WTC11 (cell line): ENCODE measurements at regions not wholly inside any gene's neighbourhood (a gene's known extent, or its start where the extent isn't known, plus 50 kb on each side); places are given as distances from the start of the nearest gene placed in this dataset.

Experiments used
- ATAC-seq: fragments of 200-7000 bp; cut with Tn5 transposase; 2 replicates; pipeline ENCODE4 v1.10.0; 2021; ENCODE audit warnings: mild to moderate bottlenecking, moderate library complexity
- CTCF ChIA-PET: fragments of 300-600 bp; sonication (Branson Sonifier 250); formaldehyde crosslinking; loops from one replicate; lab custom pipeline; 2021; ENCODE audit warnings: antibody characterized with exemption; lab: Charles Lee
- POLR2A ChIA-PET: fragments of 350-600 bp; sonication (Branson Sonifier 250); formaldehyde crosslinking; loops from one replicate; lab custom pipeline; 2021; ENCODE audit warnings: antibody characterized with exemption; lab: Charles Lee
- DNase-seq: peaks from one replicate; pipeline ENCODE4 v3.0.0; 2021; ENCODE audit warnings: low spot score
- H3K27ac Mint-ChIP-seq: 2 replicates; pipeline ENCODE4 v1.8.0; 2021; ENCODE audit warnings: mixed read lengths
- H3K27me3 Mint-ChIP-seq: 2 replicates; pipeline ENCODE4 v1.8.0; 2021; ENCODE audit warnings: low read depth, mild to moderate bottlenecking, moderate library complexity, mixed read lengths
- H3K36me3 Mint-ChIP-seq: 2 replicates; pipeline ENCODE4 v1.8.0; 2021; ENCODE audit warnings: mixed read lengths
- H3K4me1 Mint-ChIP-seq: 2 replicates; pipeline ENCODE4 v1.8.0; 2022; ENCODE audit warnings: mixed read lengths
- H3K4me3 Mint-ChIP-seq: 2 replicates; pipeline ENCODE4 v1.8.0; 2021; ENCODE audit warnings: mild to moderate bottlenecking, moderate library complexity, mixed read lengths
- H3K9me3 Mint-ChIP-seq: 2 replicates; pipeline ENCODE4 v1.8.0; 2021; ENCODE audit warnings: mixed read lengths
- AFF4 ChIP-seq: sonication (generic); formaldehyde crosslinking; IDR thresholded peaks from 2 replicates; pipeline ENCODE4 v1.8.1; 2023; ENCODE audit warnings: mild to moderate bottlenecking, missing genetic modification reagents, borderline replicate concordance
- ARID4B ChIP-seq: sonication (generic); formaldehyde crosslinking; IDR thresholded peaks from 2 replicates; pipeline ENCODE4 v1.8.0; 2023; ENCODE audit warnings: missing genetic modification reagents, mild to moderate bottlenecking, borderline replicate concordance
- ATF6 ChIP-seq: sonication (generic); formaldehyde crosslinking; IDR thresholded peaks from 2 replicates; pipeline ENCODE4 v1.8.1; 2023; ENCODE audit warnings: mild to moderate bottlenecking, missing genetic modification reagents
- CBFB ChIP-seq: sonication (generic); formaldehyde crosslinking; IDR thresholded peaks from 2 replicates; pipeline ENCODE4 v1.8.1; 2022; ENCODE audit warnings: mild to moderate bottlenecking, low read depth, missing genetic modification reagents
- E2F1 ChIP-seq: sonication (generic); formaldehyde crosslinking; IDR thresholded peaks from 2 replicates; pipeline ENCODE4 v1.8.0; 2022; ENCODE audit warnings: mild to moderate bottlenecking, missing genetic modification reagents
- ESRRA ChIP-seq: sonication (generic); formaldehyde crosslinking; IDR thresholded peaks from 2 replicates; pipeline ENCODE4 v1.8.1; 2022; ENCODE audit warnings: mild to moderate bottlenecking, missing genetic modification reagents, borderline replicate concordance
- ETV6 ChIP-seq: sonication (generic); formaldehyde crosslinking; IDR thresholded peaks from 2 replicates; pipeline ENCODE4 v1.8.1; 2022; ENCODE audit warnings: mild to moderate bottlenecking, missing genetic modification reagents
- FOXJ3 ChIP-seq: sonication (generic); formaldehyde crosslinking; IDR thresholded peaks from 2 replicates; pipeline ENCODE4 v1.9.0; 2021; ENCODE audit warnings: missing genetic modification reagents, mild to moderate bottlenecking, borderline replicate concordance
- IRF2 ChIP-seq: sonication (generic); formaldehyde crosslinking; IDR thresholded peaks from 2 replicates; pipeline ENCODE4 v1.8.0; 2022; ENCODE audit warnings: low read depth, missing genetic modification reagents, borderline replicate concordance
- MAX ChIP-seq: sonication (generic); formaldehyde crosslinking; IDR thresholded peaks from 2 replicates; pipeline ENCODE4 v1.8.0; 2022; ENCODE audit warnings: mild to moderate bottlenecking, missing genetic modification reagents
- NFE2L1 ChIP-seq: sonication (generic); formaldehyde crosslinking; IDR thresholded peaks from 2 replicates; pipeline ENCODE4 v1.8.1; 2023; ENCODE audit warnings: missing genetic modification reagents
- NR3C1 ChIP-seq: sonication (generic); formaldehyde crosslinking; conservative IDR thresholded peaks from 2 replicates; pipeline ENCODE4 v1.8.1; 2023; ENCODE audit warnings: low read depth, mild to moderate bottlenecking, missing genetic modification reagents
- OVOL2 ChIP-seq: fragments of 250-450 bp; sonication (Bioruptor Pico); IDR thresholded peaks from 2 replicates; pipeline ENCODE4 v1.9.0; 2021; ENCODE audit warnings: mild to moderate bottlenecking, borderline replicate concordance
- TCF7 ChIP-seq: sonication (generic); formaldehyde crosslinking; IDR thresholded peaks from 2 replicates; pipeline ENCODE4 v1.8.0; 2022; ENCODE audit warnings: mild to moderate bottlenecking, low read depth, missing genetic modification reagents, moderate library complexity
- TEAD1 ChIP-seq: sonication (generic); formaldehyde crosslinking; IDR thresholded peaks from 2 replicates; pipeline ENCODE4 v1.8.0; 2022; ENCODE audit warnings: mild to moderate bottlenecking, missing genetic modification reagents
- TEAD4 ChIP-seq: sonication (generic); formaldehyde crosslinking; IDR thresholded peaks from 2 replicates; pipeline ENCODE4 v1.8.0; 2022; ENCODE audit warnings: mild to moderate bottlenecking, missing genetic modification reagents
- ZNF219 ChIP-seq: sonication (generic); formaldehyde crosslinking; IDR thresholded peaks from 2 replicates; pipeline ENCODE4 v1.8.0; 2023; ENCODE audit warnings: missing genetic modification reagents, mild to moderate bottlenecking, borderline replicate concordance
- ZNF281 ChIP-seq: sonication (generic); formaldehyde crosslinking; IDR thresholded peaks from 2 replicates; pipeline ENCODE4 v1.8.0; 2023; ENCODE audit warnings: mild to moderate bottlenecking, missing genetic modification reagents
- ZNF416 ChIP-seq: fragments of 250-450 bp; sonication (Bioruptor Pico); IDR thresholded peaks from 2 replicates; pipeline ENCODE4 v1.9.0; 2021; ENCODE audit warnings: mild to moderate bottlenecking, inconsistent platforms
- ZNF671 ChIP-seq: fragments of 250-450 bp; sonication (Bioruptor Pico); IDR thresholded peaks from 2 replicates; pipeline ENCODE4 v1.8.0; 2021; ENCODE audit warnings: mild to moderate bottlenecking

GRCh38 chr12:30330565-30330964, 365.1 kb downstream of the IPO8 start (continued):
- TF ChIP-seq ZNF671 (no peak), MAX (no peak), ESRRA (CRISPR knock-in tag) (no peak), ARID4B (CRISPR knock-in tag) (no peak), NFE2L1 (CRISPR knock-in tag) (no peak), TEAD1 (CRISPR knock-in tag) (no peak), ATF6 (CRISPR knock-in tag) (no peak), ZNF416 (CRISPR knock-in tag) (no peak), IRF2 (CRISPR knock-in tag) (no peak)

- CTCF ChIA-PET, result no interaction called here
- H3K27ac Mint-ChIP-seq, result no peak overlapping the region
- H3K27me3 Mint-ChIP-seq, result peaks cover 17% of the 10 kb centered on the region
- ATAC-seq (no peak), DNase-seq (no peak)
- peaks cover 53% of the 10 kb centered on the region for H3K9me3 Mint-ChIP-seq
- POLR2A ChIA-PET, result no interaction called here
- H3K36me3 Mint-ChIP-seq, result peaks cover 28% of the 10 kb centered on the region
- H3K4me1 Mint-ChIP-seq, result peaks cover 38% of the 10 kb centered on the region
- no peak overlapping the region for H3K4me3 Mint-ChIP-seq
- no peak for TF ChIP-seq TEAD4
- TF ChIP-seq CBFB, result no peak
- no peak for TF ChIP-seq OVOL2 (CRISPR knock-in tag)
- no peak for TF ChIP-seq ZNF671
- TF ChIP-seq FOXJ3 (CRISPR knock-in tag), result no peak
- no peak for TF ChIP-seq ZNF219 (CRISPR knock-in tag)
- TF ChIP-seq ATF6 (CRISPR knock-in tag), result no peak
- TF ChIP-seq AFF4 (CRISPR knock-in tag), result no peak
- TF ChIP-seq NR3C1 (CRISPR knock-in tag), result no peak
- TF ChIP-seq ETV6 (CRISPR knock-in tag), result no peak
- no peak for TF ChIP-seq ZNF281 (CRISPR knock-in tag)
- TF ChIP-seq TCF7 (CRISPR knock-in tag), result no peak
- TF ChIP-seq E2F1 (CRISPR knock-in tag), result no peak
These were observed 366.4 kb downstream of the IPO8 start for GRCh38 chr12:30329281-30329680.
